AG04450 (cell line): ENCODE measurements at regions not wholly inside any gene's neighbourhood (a gene's known extent, or its start where the extent isn't known, plus 50 kb on each side); places are given as distances from the start of the nearest gene placed in this dataset.

Source experiments
- CTCF ChIA-PET: fragments of 300-600, 350-600 bp; formaldehyde crosslinking; extraction: SDS; loops from one replicate; lab custom pipeline; 2022; ENCODE audit warnings: antibody characterized with exemption, inconsistent platforms; lab: Charles Lee
- POLR2A ChIA-PET: fragments of 350-600 bp; formaldehyde crosslinking; extraction: SDS; loops from one replicate; lab custom pipeline; 2021; ENCODE audit warnings: antibody characterized with exemption, inconsistent platforms; lab: Yijun Ruan, JAX
- DNase-seq: peaks from one replicate; pipeline ENCODE4 v3.0.0-alpha.2; 2011; ENCODE audit warnings: low read depth, low spot score
- H3K27ac ChIP-seq: one replicate; pipeline ENCODE4 v1.5.1; 2012; ENCODE audit warnings: low read depth, low read length, control low read depth
- H3K27me3 ChIP-seq: one replicate; pipeline ENCODE4 v1.6.0; 2012; ENCODE audit warnings: low read length; ENCODE audit not compliant: control insufficient read depth, insufficient read depth
- H3K4me3 ChIP-seq: 2 replicates; pipeline ENCODE4 v1.5.1; 2011; ENCODE audit warnings: mild to moderate bottlenecking, low read depth, low read length, control low read depth
- H3K9me3 ChIP-seq: 2 replicates; pipeline ENCODE4 v1.5.1; 2012; ENCODE audit warnings: low read length; ENCODE audit not compliant: control insufficient read depth, insufficient read depth
- TF ChIP-seq, protein P1 (sequence below): IDR thresholded peaks from 2 replicates; pipeline ENCODE4 v1.5.1; 2011; ENCODE audit warnings: low read depth, low read length, control low read depth, inconsistent platforms

- Histone ChIP-seq H3K27me3 (no peaks in the 10 kb centered on the region), H3K27ac (no peak overlapping the region), H3K9me3 (no peaks in the 10 kb centered on the region; the same call in 1 of the 2 replicates), H3K4me3 (no peak overlapping the region)
- TF ChIP-seq, protein P1, sequence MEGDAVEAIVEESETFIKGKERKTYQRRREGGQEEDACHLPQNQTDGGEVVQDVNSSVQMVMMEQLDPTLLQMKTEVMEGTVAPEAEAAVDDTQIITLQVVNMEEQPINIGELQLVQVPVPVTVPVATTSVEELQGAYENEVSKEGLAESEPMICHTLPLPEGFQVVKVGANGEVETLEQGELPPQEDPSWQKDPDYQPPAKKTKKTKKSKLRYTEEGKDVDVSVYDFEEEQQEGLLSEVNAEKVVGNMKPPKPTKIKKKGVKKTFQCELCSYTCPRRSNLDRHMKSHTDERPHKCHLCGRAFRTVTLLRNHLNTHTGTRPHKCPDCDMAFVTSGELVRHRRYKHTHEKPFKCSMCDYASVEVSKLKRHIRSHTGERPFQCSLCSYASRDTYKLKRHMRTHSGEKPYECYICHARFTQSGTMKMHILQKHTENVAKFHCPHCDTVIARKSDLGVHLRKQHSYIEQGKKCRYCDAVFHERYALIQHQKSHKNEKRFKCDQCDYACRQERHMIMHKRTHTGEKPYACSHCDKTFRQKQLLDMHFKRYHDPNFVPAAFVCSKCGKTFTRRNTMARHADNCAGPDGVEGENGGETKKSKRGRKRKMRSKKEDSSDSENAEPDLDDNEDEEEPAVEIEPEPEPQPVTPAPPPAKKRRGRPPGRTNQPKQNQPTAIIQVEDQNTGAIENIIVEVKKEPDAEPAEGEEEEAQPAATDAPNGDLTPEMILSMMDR = no peak
- ChIA-PET CTCF (no interaction called here), POLR2A (no interaction called here)
- DNase-seq = no peak
These were observed 603.0 kb downstream of the CDY2B start for GRCh38 chrY:17277056-17277455.

DNA sequence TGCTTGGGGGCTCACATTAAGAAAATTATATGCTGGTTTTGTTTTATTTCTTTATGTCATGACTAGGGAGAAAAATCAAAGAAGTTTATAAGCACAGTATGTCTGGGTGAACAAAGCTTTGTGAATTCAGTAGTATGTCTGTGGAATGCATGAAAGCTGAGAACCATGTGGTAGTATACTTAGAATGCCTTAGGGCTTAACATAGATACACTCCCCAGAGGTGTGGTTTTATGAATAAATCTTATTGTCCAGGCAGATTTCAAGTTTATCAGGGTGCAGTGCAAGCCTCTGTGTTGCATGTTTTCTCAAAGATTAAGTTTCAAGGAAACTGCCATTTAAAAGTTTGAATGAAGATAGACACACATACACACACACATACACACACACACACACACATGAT lies 620.5 kb downstream of the CDY2B start:
- no peak overlapping the region for H3K27ac ChIP-seq
- H3K9me3 ChIP-seq = peaks cover 5% of the 10 kb centered on the region; the same call in 1 of the 2 replicates
- POLR2A ChIA-PET = no interaction called here
- H3K4me3 ChIP-seq = no peak overlapping the region
- TF ChIP-seq, protein P1 = no peak
- H3K27me3 ChIP-seq = no peaks in the 10 kb centered on the region
- no peak for DNase-seq
- CTCF ChIA-PET = no interaction called here

- no peak for DNase-seq
- Histone ChIP-seq H3K27me3 (no peaks in the 10 kb centered on the region), H3K4me3 (no peak overlapping the region), H3K9me3 (no peaks in the 10 kb centered on the region), H3K27ac (no peak overlapping the region)
- TF ChIP-seq, protein P1 = no peak
- ChIA-PET POLR2A (no interaction called here), CTCF (no interaction called here)
These were observed 641.6 kb downstream of the CDY2B start for GRCh38 chrY:17238406-17238805.

GRCh38 chrY:17235769-17236168 lies 644.3 kb downstream of the CDY2B start:
- ChIA-PET CTCF (no interaction called here), POLR2A (no interaction called here)
- Histone ChIP-seq H3K4me3 (no peak overlapping the region), H3K27ac (no peak overlapping the region), H3K27me3 (no peaks in the 10 kb centered on the region), H3K9me3 (no peaks in the 10 kb centered on the region)
- TF ChIP-seq, protein P1 = no peak
- no peak for DNase-seq

DNA sequence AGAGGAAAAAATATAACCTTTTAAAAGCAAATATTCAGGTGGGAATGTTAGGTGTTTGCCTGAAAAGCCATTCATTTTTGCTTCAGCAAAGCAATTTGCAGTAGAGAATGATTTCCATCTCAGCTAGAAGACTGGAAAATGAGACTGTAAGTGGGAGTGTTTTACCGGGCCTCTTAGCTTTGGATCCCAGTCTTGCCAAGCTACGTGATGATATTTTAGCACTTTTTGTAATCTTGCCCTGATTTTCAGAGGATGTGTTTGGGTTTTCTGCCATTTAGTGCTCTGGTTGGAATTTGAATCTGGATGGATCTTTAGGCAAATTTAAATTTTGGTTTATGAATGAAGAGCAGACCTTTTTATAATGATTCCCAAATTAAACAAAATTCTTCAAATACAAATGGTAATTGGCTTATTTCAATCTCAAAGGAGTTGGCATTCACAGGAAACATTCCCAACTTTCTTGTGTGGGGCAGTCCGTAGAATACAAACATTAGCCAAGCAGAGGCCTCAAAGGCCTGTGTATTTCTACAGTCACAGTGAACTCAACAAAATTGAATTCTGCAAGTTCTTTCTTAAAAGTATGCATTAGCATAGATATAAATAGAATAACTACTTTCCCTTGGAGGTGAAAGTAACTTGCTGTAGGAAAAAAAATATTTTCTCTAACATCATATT lies 646.4 kb downstream of the CDY2B start:
- POLR2A ChIA-PET = no interaction called here
- H3K27ac ChIP-seq = no peak overlapping the region
- CTCF ChIA-PET = no interaction called here
- no peak for DNase-seq
- TF ChIP-seq, protein P1 = no peak
- H3K4me3 ChIP-seq = no peak overlapping the region
- H3K27me3 ChIP-seq = no peaks in the 10 kb centered on the region
- no peaks in the 10 kb centered on the region for H3K9me3 ChIP-seq
